ENCODE measurements at regions not wholly inside any gene's neighbourhood (a gene's known extent, or its start where the extent isn't known, plus 50 kb on each side); places are given as distances from the start of the nearest gene placed in this dataset.

- TF ChIP-seq CTCF (IDR thresholded peaks at IDR 0.05) (no peak), POLR2A (IDR thresholded peaks at IDR 0.05) (no peak)
Observed at GRCh38 chr3:172575375-172575774, 52.1 kb upstream of the TNFSF10 start.

Data from uterus (tissue), 2 donors.